Right cardiac atrium (tissue), 5 donors: ENCODE measurements at regions not wholly inside any gene's neighbourhood (a gene's known extent, or its start where the extent isn't known, plus 50 kb on each side); places are given as distances from the start of the nearest gene placed in this dataset.

Source experiments
- ATAC-seq, 2 donors: fragments of 200-7000 bp; cut with Tn5 transposase; one replicate each; pipeline versions ENCODE4 v1.8.0 to v1.9.1; 2020; ENCODE audit warnings: moderate library complexity in 2 of 2, mild to moderate bottlenecking in 1 of 2
- DNase-seq, 3 donors: peaks; one replicate each; pipeline ENCODE4 v3.0.0-alpha.2; 2020
- H3K27ac ChIP-seq: one replicate; pipeline ENCODE4 v1.5.1; 2013; ENCODE audit warnings: mild to moderate bottlenecking, low read length, control low read depth, moderate library complexity
- H3K27me3 ChIP-seq: one replicate; pipeline ENCODE4 v1.6.1; 2013; ENCODE audit not compliant: control insufficient read depth, insufficient read depth
- H3K4me1 ChIP-seq: one replicate; pipeline ENCODE4 v1.6.1; 2013; ENCODE audit warnings: low read length; ENCODE audit not compliant: control insufficient read depth, insufficient read depth
- H3K4me3 ChIP-seq: one replicate; pipeline ENCODE4 v1.5.1; 2013; ENCODE audit warnings: low read length, control low read depth
- H3K9me3 ChIP-seq: one replicate; pipeline ENCODE4 v1.6.1; 2013; ENCODE audit warnings: low read length; ENCODE audit not compliant: control insufficient read depth
- WGBS: extraction: QIAGEN DNeasy Blood & Tissue Kit; methylation state at CpG from one replicate; pipeline ENCODE4 v1.1.7; 2013; 5-methylcytosine and 5-hydroxymethylcytosine counted together
- intact Hi-C, 4 donors: fragments of 100-400 bp; cut with DNase I; formaldehyde crosslinking; loops; one replicate each; pipeline versions ENCODE4 v1.11.0 to v1.14.0; 2022 to 2023
- donor health status: healthy with polysubstance abuse.
- donor health status: DM: no; HTN: yes; CAD: no.
- donor health status: DM: no; HTN: no; CAD: no.
- donor health status: DM: no; HTN: yes; CAD: no; lungs with severe emphysema.
- donor health status: DM: yes; HTN: yes; CAD: no.

- no peak for ATAC-seq
Observed at GRCh38 chr5:116673453-116673852, 98.8 kb upstream of the SEMA6A start.

DNA sequence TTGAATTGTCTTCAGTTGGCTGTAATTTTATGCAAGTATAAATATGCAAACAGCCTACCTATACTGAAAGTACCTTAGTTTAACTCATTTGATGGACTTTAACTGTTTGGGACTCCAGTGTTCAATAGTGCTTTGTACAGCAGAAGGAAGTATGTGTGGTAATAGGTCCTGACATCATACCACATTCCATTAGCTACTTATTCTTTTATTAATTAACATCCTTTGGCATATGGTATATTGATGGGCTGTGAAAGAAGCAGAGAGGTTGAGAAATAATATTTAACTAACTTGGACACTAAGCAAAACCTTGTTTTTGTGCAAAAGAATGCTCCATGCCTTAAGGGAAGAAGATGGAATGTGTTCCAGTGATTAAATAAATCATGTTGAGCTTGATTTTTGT lies 97.6 kb upstream of the SEMA6A start:
- H3K27me3 ChIP-seq, result no peaks in the 10 kb centered on the region
- no peaks in the 10 kb centered on the region for H3K9me3 ChIP-seq
- H3K4me1 ChIP-seq, result no peaks in the 10 kb centered on the region
- DNase-seq (no peak), ATAC-seq (no peak)
- intact Hi-C loops, result no loop called here
- H3K27ac ChIP-seq, result no peak overlapping the region
- no peak overlapping the region for H3K4me3 ChIP-seq

More at GRCh38 chr5:116673453-116673852, 98.8 kb upstream of the SEMA6A start:
- Histone ChIP-seq H3K4me3 (no peak overlapping the region), H3K27ac (no peak overlapping the region), H3K4me1 (no peaks in the 10 kb centered on the region), H3K9me3 (no peaks in the 10 kb centered on the region), H3K27me3 (no peaks in the 10 kb centered on the region)
- DNase-seq, result no peak
- WGBS, result 97% methylated on average over 2 of the region's 2 CpGs
- intact Hi-C loops, result no loop called here

DNA sequence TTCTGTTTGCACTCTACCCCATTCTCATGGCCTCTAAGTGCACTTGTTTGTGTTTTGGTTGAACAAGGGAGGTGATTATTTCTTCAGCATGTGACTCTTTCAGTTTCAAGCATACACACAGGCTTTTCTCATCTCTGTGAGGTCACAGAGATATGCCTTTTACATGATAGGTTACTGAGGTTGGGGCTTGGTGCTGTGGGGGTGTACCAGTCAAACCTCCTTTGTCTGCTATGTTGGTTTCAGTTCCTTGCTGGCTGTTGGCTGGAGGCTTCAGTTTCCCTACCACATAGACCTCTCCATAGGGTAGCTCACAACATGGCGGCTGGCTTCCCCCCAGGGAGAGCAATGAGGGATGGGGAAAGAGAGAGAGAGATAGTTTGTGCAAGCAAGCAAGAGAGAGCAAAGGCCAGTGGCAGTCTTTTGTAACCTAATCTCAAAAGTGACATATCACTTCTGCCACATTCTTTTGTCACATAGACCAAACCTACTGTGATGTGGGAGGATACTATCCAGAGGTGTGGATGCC lies 96.7 kb upstream of the SEMA6A start:
- Histone ChIP-seq H3K27ac (no peak overlapping the region), H3K9me3 (no peaks in the 10 kb centered on the region), H3K27me3 (no peaks in the 10 kb centered on the region), H3K4me3 (no peak overlapping the region), H3K4me1 (no peaks in the 10 kb centered on the region)
- 94% methylated on average over 1 of the region's 1 CpG for WGBS
- intact Hi-C loops, result no loop called here
- ATAC-seq (no peak), DNase-seq (no peak)

- Histone ChIP-seq H3K4me3 (no peak overlapping the region), H3K4me1 (no peaks in the 10 kb centered on the region), H3K9me3 (no peaks in the 10 kb centered on the region), H3K27me3 (no peaks in the 10 kb centered on the region), H3K27ac (no peak overlapping the region)
- DNase-seq, result no peak
- ATAC-seq, result peak; percentile 49 to 51
- intact Hi-C loops, result no loop called here
- 55% methylated on average over 4 of the region's 4 CpGs for WGBS
Observed at GRCh38 chr5:116669261-116670031, 94.8 kb upstream of the SEMA6A start.

- H3K27ac ChIP-seq, result no peak overlapping the region
- no peak for ATAC-seq
Observed at GRCh38 chr5:116668390-116668789, 93.8 kb upstream of the SEMA6A start.

DNA sequence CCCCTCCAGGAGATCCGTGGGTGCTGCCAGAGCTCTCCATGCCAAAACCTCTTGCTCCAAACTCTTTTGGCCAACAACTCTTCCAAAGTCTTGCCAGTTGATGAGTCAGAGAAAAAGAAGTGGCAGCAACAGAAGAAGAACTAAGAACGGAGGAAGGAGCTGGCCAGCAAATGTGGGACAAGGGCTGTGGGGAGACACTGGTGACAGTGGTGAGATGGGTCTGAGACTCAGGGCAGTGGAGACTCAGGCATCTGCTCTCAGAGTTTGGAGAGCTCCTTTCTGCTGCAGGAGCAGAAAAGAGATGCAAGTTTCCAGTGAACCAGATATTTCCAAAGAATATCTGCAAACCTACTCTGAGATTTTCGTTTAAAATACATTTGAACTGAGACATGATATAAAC lies 92.3 kb upstream of the SEMA6A start:
- intact Hi-C loops, result no loop called here
- WGBS, result 61% methylated on average over 3 of the region's 3 CpGs

More at GRCh38 chr5:116668390-116668789, 93.8 kb upstream of the SEMA6A start:
- intact Hi-C loops, result no loop called here
- no peaks in the 10 kb centered on the region for H3K4me1 ChIP-seq
- H3K9me3 ChIP-seq, result no peaks in the 10 kb centered on the region
- WGBS, result 95% methylated on average over 1 of the region's 1 CpG
- no peak overlapping the region for H3K4me3 ChIP-seq
- no peaks in the 10 kb centered on the region for H3K27me3 ChIP-seq
- no peak for DNase-seq

DNA sequence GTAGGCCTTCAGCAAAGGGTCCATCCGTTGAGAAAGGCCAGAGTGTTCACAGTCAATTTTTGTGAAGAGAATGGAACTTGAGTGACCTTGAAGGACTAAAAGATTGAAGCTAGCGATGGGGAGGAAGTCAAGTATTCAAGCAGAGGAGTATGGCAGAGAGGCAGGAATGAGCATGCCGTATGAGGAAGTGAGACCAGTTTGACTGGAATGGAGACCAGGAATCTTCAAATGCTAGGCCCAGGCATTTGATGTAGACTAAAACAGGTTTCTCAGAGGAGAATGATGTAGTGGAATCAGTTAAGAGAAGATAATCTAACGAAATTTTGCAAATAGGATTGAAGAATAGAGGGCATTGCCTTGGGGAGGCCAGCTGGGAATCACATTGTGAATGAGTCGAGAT lies 90.4 kb upstream of the SEMA6A start:
- Histone ChIP-seq H3K4me3 (no peak overlapping the region), H3K4me1 (no peaks in the 10 kb centered on the region), H3K9me3 (no peaks in the 10 kb centered on the region), H3K27me3 (no peaks in the 10 kb centered on the region), H3K27ac (no peak overlapping the region)
- ATAC-seq (no peak), DNase-seq (no peak)
- intact Hi-C loops, result no loop called here
- 82% methylated on average over 5 of the region's 5 CpGs for WGBS

More for the DNA sequence above, 92.3 kb upstream of the SEMA6A start:
- no peak for DNase-seq
- Histone ChIP-seq H3K9me3 (no peaks in the 10 kb centered on the region), H3K4me1 (no peaks in the 10 kb centered on the region), H3K4me3 (no peak overlapping the region), H3K27ac (no peak overlapping the region), H3K27me3 (no peaks in the 10 kb centered on the region)
- ATAC-seq, result no peak

DNA sequence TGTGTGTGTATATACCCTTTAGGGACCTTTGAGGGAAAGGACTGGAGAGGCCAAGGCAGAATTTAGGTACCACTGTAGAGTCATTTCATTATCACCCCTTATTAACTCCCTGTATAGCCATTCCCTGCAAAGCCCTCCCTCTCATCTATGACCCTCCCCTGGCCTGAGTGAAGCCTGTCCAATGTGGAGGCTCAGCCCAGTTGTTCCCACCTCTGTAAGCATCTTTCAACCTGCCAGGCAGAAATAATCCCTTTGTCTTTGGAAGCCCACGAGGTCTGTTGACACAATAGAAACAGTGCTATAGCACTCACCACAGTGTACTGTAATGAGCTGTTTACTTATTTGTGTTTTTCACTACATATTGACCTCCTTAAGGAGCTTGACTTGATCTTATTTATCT lies 88.5 kb upstream of the SEMA6A start:
- ATAC-seq (no peak), DNase-seq (no peak)
- no peaks in the 10 kb centered on the region for H3K9me3 ChIP-seq
- intact Hi-C loops, result no loop called here
- 80% methylated on average over 1 of the region's 1 CpG for WGBS
- no peak overlapping the region for H3K4me3 ChIP-seq
- no peaks in the 10 kb centered on the region for H3K27me3 ChIP-seq
- H3K4me1 ChIP-seq, result no peaks in the 10 kb centered on the region
- H3K27ac ChIP-seq, result no peak overlapping the region

- intact Hi-C loops, result no loop called here
- H3K27ac ChIP-seq, result no peak overlapping the region
- no peaks in the 10 kb centered on the region for H3K4me1 ChIP-seq
- H3K4me3 ChIP-seq, result no peak overlapping the region
- ATAC-seq, result no peak
- no peaks in the 10 kb centered on the region for H3K27me3 ChIP-seq
- H3K9me3 ChIP-seq, result no peaks in the 10 kb centered on the region
- DNase-seq, result no peak
- WGBS, result 84% methylated on average over 4 of the region's 4 CpGs
Observed at GRCh38 chr5:116661419-116661818, 86.8 kb upstream of the SEMA6A start.

DNA sequence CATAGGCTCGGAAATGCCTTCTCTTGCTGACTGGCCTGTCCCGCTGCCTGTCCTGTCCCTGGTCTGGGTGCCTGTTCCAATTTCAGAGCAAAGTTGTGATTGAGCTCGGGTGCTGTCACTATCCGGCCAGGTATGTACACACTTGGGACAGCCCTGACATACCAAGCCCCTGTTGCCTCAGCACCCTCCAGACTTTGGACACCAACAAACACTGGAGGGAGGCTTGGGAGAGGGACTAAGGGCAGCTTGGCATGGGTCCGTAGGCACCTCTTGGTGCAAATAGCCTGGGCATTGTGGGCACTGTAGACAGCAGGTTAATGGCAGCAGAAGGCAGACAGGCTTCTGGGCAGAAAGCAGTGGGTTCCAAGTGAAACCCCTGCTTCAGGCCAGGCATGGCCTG lies 86.3 kb upstream of the SEMA6A start:
- no peak for ATAC-seq
- Histone ChIP-seq H3K27me3 (no peaks in the 10 kb centered on the region), H3K4me3 (no peak overlapping the region), H3K9me3 (no peaks in the 10 kb centered on the region), H3K4me1 (no peaks in the 10 kb centered on the region), H3K27ac (no peak overlapping the region)
- no peak for DNase-seq
- intact Hi-C loops, result no loop called here
- WGBS, result 95% methylated on average over 5 of the region's 5 CpGs

DNA sequence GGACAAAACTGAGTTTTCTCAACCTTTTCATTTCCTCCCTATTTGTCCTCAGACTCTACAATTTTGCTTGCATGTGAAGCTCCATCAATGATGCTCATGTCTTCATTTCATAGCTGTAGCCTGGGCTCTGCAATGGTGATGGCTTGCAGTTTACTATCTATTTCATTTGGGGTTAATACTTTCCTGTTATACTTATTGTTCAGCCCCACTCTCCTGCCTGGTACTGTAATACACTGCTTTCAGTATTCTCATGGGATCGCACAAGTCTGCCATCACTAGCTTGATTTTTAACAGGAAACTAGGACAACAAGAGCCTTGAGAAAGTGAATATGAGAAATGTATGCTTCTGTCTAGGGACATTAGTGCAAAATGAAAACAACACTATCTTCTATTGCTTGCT lies 84.2 kb upstream of the SEMA6A start:
- Histone ChIP-seq H3K4me1 (no peaks in the 10 kb centered on the region), H3K9me3 (no peaks in the 10 kb centered on the region), H3K27me3 (no peaks in the 10 kb centered on the region), H3K27ac (no peak overlapping the region), H3K4me3 (no peak overlapping the region)
- intact Hi-C loops, result no loop called here
- DNase-seq (no peak), ATAC-seq (no peak)
- 80% methylated on average over 1 of the region's 1 CpG for WGBS

DNA sequence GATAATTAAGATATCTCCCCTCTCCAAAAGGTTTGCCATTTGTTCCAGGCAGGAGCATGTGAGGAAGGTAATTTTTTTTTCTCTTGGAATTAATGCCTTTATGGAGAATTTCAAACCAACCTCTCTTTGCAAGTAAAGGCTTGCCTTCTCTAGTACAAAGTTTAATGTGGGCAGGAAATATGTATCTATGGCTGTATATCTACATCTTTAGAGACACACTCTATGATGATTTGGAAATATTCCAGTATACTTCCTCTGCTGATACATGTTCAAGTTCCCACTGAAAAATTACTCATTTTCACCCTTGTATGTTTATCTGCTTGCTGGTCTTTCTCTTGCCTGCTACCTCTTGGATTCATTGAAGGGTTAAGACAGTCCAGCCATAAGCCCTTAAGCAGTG lies 83.5 kb upstream of the SEMA6A start:
- intact Hi-C loops, result no loop called here
- no peaks in the 10 kb centered on the region for H3K4me1 ChIP-seq
- H3K27ac ChIP-seq, result no peak overlapping the region
- no peak for DNase-seq
- H3K27me3 ChIP-seq, result no peaks in the 10 kb centered on the region
- no peak for ATAC-seq
- no peak overlapping the region for H3K4me3 ChIP-seq
- H3K9me3 ChIP-seq, result no peaks in the 10 kb centered on the region
